H54 (cell line): ENCODE measurements at regions not wholly inside any gene's neighbourhood (a gene's known extent, or its start where the extent isn't known, plus 50 kb on each side); places are given as distances from the start of the nearest gene placed in this dataset.

ENCODE experiments used
- DNase-seq: peaks from one replicate; pipeline ENCODE4 v3.0.0; 2011; ENCODE audit warnings: low spot score, mixed read lengths; ENCODE audit not compliant: insufficient read length
- FAIRE-seq: peaks from 3 replicates; lab custom pipeline; 2011; peaks lifted over from hg19 to GRCh38; lab: Jason Lieb, UNC
- POLR2A ChIP-seq: IDR thresholded peaks from 2 replicates; pipeline ENCODE4 v1.6.1; 2011; ENCODE audit warnings: low read depth, mild to moderate bottlenecking, low read length

DNA sequence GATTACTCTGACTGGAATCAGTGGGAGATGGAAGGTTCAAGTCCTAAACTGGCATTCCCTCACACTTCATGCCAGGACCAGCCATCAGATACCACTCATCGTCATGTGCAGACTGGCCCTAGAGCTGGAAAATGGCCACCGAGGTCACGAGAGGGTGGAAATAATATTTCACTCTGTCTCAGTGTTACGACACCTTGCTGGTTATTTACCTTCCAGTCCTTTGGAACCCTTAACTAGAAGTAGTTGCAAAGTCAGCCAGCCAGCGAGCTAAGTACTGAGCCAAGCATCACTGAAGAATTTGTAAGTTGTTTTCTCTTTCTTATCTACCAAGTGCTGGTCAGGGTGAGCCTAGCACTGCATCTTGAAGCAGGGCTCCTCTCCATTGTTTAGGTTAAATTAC is 309.9 kb upstream of the RASGRP1 start:
- TF ChIP-seq POLR2A: no peak
- DNase-seq: no peak

GRCh38 chr15:38876211-38876610 is 311.6 kb upstream of the RASGRP1 start:
- TF ChIP-seq POLR2A: no peak
- FAIRE-seq (no peak), DNase-seq (no peak)

More for the DNA sequence above, 309.9 kb upstream of the RASGRP1 start:
- no peak for FAIRE-seq

- FAIRE-seq: no peak
- no peak for DNase-seq
- no peak for TF ChIP-seq POLR2A
Measured at GRCh38 chr15:38876621-38877020, 312.0 kb upstream of the RASGRP1 start.

DNA sequence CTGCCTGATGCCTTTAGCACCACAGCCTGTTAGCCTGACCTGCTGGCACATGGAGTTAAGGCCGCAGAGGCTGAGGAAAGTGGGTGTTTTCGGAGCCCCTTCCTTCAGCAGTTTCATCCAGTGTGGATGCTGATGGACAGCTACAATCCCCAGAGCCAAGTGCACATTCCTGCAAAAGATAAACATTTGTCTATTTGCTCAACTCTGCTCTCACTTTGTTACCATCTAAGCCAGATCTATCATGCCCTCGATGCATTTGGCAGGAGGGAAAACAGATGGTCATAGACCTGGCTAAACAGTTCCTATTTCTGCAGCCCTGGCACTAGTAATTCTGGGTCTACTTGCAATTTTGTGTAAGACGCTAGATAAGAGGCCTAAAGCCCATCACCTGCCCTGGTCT is 312.9 kb upstream of the RASGRP1 start:
- no peak for TF ChIP-seq POLR2A
- no peak for FAIRE-seq
- DNase-seq: no peak

DNA sequence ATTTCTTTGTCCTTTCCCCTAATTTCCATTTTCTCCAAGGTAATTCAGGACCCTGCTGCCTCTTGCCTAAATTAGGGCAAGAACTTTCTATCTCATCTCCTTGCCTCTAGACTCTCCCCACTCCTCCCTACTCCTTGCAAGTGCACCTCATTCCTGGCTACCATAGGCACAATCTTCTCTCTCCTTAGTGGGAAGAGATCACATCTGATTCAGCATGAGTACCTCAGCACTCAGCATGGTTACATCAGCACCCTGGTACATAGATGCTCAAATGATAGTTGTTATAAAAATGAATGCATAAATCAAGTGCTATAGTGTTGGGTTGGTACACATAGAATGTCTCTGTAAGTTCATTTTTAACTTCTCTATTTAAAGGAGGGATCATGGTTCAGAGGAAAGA is 313.4 kb upstream of the RASGRP1 start:
- no peak for TF ChIP-seq POLR2A
- no peak for DNase-seq
- no peak for FAIRE-seq

DNA sequence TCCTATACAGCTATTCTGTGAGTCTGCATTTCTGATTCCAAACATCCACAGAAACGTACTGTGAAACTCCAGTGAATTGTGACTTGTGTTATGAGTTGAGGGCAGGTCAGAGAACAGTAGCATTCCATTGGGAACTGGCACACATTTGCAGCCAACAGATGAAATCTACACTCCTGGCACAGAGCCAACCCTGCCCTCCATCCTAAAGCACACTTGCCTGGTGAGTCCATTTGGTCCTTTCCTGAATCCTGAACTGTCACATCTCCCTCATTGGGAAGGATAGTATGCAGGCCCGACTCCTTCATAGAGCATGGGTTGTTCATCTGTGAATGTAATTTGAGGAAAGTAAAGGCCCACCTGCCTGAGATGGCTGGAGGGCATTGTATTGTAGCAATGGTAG is 314.3 kb upstream of the RASGRP1 start:
- no peak for TF ChIP-seq POLR2A
- DNase-seq (no peak), FAIRE-seq (no peak)

DNA sequence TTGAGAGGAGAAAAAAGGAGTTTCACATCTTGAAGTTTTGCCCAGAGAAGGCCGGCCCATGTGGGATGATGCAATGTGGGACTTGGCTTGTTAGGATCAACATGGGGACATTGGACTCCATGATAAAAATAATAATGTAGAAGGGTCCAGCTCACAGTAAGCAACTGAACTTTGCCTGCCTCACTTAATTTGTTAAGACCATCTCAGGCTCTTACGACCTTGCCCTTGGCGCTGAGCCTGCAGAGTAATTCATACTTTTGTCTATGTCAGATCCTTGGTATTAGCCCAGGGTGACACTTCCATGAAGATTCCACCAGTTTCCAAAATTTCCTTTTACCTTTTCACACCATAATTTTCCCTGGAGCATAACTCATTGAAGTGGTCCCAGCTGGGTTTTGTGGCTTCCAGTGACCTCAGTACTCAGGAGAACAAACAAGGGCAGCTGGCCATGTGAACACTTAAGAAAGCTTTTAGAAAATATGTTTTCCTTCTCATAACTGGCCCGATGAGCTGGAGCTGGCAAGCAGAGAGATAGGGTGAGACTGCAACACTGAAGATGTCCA is 315.4 kb upstream of the RASGRP1 start:
- FAIRE-seq (no peak), DNase-seq (no peak)
- no peak for TF ChIP-seq POLR2A

GRCh38 chr15:38882221-38882620 is 317.6 kb upstream of the RASGRP1 start:
- FAIRE-seq (no peak), DNase-seq (no peak)
- no peak for TF ChIP-seq POLR2A

- DNase-seq (no peak), FAIRE-seq (no peak)
- no peak for TF ChIP-seq POLR2A
Measured at GRCh38 chr15:38883987-38884386, 319.4 kb upstream of the RASGRP1 start.

GRCh38 chr15:38885001-38885400 is 320.4 kb upstream of the RASGRP1 start:
- FAIRE-seq: peak; percentile 64
- no peak for TF ChIP-seq POLR2A
- DNase-seq: no peak

DNA sequence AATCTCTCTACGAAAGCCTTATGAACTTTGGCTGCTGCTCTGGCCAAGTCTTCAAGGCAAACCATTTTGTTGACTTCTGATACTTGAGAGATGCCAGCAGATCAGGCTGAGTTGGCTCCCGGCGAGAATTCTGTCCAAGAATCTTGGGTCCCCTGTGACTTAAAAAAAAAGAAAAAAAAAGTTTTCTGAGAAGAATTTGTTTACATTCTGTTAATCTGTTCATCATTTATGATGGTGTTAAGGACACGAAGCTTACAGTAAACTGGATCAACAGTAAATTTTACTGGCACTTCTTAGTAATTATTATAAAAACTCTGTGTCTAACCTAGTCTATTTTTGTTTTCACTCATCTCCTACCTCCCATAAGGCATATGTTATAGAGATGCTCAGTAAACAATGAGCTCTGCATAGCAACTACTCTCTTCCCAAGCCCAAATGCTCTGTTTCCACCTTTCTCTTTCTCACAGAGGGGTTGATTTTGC is 320.9 kb upstream of the RASGRP1 start:
- TF ChIP-seq POLR2A: no peak
- FAIRE-seq (no peak), DNase-seq (no peak)

GRCh38 chr15:38886315-38887163 is 321.9 kb upstream of the RASGRP1 start:
- FAIRE-seq (peak; percentile 88), DNase-seq (peak; percentile 11)
- no peak for TF ChIP-seq POLR2A

GRCh38 chr15:38888701-38889221 is 324.1 kb upstream of the RASGRP1 start:
- DNase-seq: no peak
- no peak for TF ChIP-seq POLR2A
- FAIRE-seq: no peak

DNA sequence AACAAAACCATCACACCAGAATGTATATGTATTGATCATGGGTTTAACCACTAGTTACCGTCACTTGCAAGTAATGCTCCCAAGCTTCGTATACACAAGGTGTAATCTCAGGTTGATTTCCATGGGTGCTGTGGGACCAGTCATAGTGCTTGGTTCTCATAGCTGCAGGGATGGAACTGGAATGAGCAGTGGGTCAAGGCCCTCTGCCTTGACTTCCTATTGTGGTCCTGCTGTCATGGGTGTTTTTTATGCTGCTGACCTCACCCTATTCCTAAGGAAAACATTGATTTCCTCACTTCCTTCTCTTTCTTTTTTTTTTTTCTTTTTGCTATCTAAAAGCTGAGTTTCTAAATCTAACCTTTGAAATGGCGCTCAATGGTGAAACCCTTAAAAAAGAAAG is 325.6 kb upstream of the RASGRP1 start:
- no peak for DNase-seq
- no peak for FAIRE-seq
- no peak for TF ChIP-seq POLR2A
